Progenitor cell of endocrine pancreas (in vitro differentiated cells): ENCODE measurements at regions not wholly inside any gene's neighbourhood (a gene's known extent, or its start where the extent isn't known, plus 50 kb on each side); places are given as distances from the start of the nearest gene placed in this dataset.

Experiments
- DNase-seq: peaks from one replicate; pipeline ENCODE4 v3.0.0; 2021; ENCODE audit warnings: low spot score; ENCODE audit not compliant: unreplicated experiment
- H3K27ac Mint-ChIP-seq: 2 replicates; pipeline ENCODE4 v1.8.0; 2021; ENCODE audit warnings: mild to moderate bottlenecking, moderate library complexity, mixed read lengths
- H3K27me3 Mint-ChIP-seq: 2 replicates; pipeline ENCODE4 v1.8.0; 2021; ENCODE audit warnings: mixed read lengths
- H3K36me3 Mint-ChIP-seq: 2 replicates; pipeline ENCODE4 v1.8.0; 2022; ENCODE audit warnings: mixed read lengths; ENCODE audit not compliant: insufficient read depth
- H3K4me1 Mint-ChIP-seq: 2 replicates; pipeline ENCODE4 v1.8.0; 2021; ENCODE audit warnings: low read depth, mixed read lengths
- H3K4me3 Mint-ChIP-seq: 2 replicates; pipeline ENCODE4 v1.8.0; 2021; ENCODE audit warnings: low read depth, mild to moderate bottlenecking, moderate library complexity, mixed read lengths
- H3K9me3 Mint-ChIP-seq: 2 replicates; pipeline ENCODE4 v1.8.0; 2021; ENCODE audit warnings: low read depth, mixed read lengths
- CTCF ChIP-seq: fragments of 200-600 bp; sonication (generic); IDR thresholded peaks from one replicate; pipeline ENCODE4 v1.5.0; 2021; ENCODE audit warnings: antibody characterized with exemption, mild to moderate bottlenecking; ENCODE audit not compliant: unreplicated experiment

- Mint-ChIP-seq H3K27me3 (peaks cover 19% of the 10 kb centered on the region), H3K4me3 (no peak overlapping the region), H3K36me3 (no peaks in the 10 kb centered on the region), H3K27ac (no peak overlapping the region), H3K4me1 (no peaks in the 10 kb centered on the region), H3K9me3 (no peaks in the 10 kb centered on the region)
- DNase-seq, result no peak
- no peak for TF ChIP-seq CTCF
Observed at GRCh38 chr10:84675060-84675459, 346.7 kb downstream of the CCSER2 start.

DNA sequence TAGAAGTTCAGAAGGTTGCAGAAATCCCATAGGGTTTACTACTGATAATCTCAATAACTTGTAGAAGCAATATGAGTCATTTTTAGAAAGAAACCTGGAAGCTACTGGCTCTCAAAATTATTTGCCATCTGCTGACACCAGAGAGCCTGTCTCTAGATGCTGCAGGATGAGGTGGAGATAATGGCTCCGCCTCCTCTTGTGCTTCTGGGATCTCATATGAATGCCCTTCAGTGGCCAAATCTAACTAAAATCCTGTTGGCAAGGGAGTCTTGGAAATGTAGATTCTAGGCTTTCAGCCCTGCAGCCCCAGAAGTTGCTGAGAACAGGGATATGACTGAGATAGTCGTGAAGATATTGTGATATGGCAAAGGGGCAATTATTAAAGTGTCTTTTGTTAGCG lies 348.1 kb downstream of the CCSER2 start:
- DNase-seq, result no peak
- H3K4me1 Mint-ChIP-seq, result no peaks in the 10 kb centered on the region
- no peak overlapping the region for H3K4me3 Mint-ChIP-seq
- H3K9me3 Mint-ChIP-seq, result no peaks in the 10 kb centered on the region
- no peak overlapping the region for H3K27ac Mint-ChIP-seq
- TF ChIP-seq CTCF, result no peak
- peaks cover 9% of the 10 kb centered on the region for H3K27me3 Mint-ChIP-seq
- no peaks in the 10 kb centered on the region for H3K36me3 Mint-ChIP-seq

GRCh38 chr10:84681781-84682180 lies 353.4 kb downstream of the CCSER2 start:
- Mint-ChIP-seq H3K27ac (no peak overlapping the region), H3K4me1 (no peaks in the 10 kb centered on the region), H3K27me3 (no peaks in the 10 kb centered on the region), H3K4me3 (no peak overlapping the region), H3K9me3 (peaks cover 7% of the 10 kb centered on the region), H3K36me3 (no peaks in the 10 kb centered on the region)
- no peak for DNase-seq
- TF ChIP-seq CTCF, result no peak

DNA sequence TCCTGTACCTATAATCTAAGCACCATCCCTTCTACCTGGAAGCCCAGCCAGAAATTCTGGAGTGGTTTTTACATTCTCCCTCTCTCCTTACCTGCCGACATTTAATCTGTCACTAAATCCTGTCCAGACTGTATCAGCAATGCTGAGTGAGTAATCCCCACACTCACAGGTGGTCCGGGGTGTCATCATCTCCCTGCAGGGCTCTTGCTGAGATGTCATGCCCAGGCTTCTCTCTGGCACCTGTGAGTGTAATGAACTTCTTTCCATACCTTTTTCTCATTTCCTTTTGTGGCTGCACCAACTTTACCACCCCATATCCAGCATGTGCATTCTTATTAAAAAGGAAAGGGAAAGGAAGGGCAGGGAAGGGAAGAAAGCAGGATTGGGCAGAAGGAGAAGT lies 355.2 kb downstream of the CCSER2 start:
- Mint-ChIP-seq H3K4me1 (no peaks in the 10 kb centered on the region), H3K4me3 (no peak overlapping the region), H3K27ac (no peak overlapping the region), H3K27me3 (peaks cover 4% of the 10 kb centered on the region), H3K9me3 (peaks cover 7% of the 10 kb centered on the region), H3K36me3 (no peaks in the 10 kb centered on the region)
- no peak for DNase-seq
- TF ChIP-seq CTCF, result no peak

DNA sequence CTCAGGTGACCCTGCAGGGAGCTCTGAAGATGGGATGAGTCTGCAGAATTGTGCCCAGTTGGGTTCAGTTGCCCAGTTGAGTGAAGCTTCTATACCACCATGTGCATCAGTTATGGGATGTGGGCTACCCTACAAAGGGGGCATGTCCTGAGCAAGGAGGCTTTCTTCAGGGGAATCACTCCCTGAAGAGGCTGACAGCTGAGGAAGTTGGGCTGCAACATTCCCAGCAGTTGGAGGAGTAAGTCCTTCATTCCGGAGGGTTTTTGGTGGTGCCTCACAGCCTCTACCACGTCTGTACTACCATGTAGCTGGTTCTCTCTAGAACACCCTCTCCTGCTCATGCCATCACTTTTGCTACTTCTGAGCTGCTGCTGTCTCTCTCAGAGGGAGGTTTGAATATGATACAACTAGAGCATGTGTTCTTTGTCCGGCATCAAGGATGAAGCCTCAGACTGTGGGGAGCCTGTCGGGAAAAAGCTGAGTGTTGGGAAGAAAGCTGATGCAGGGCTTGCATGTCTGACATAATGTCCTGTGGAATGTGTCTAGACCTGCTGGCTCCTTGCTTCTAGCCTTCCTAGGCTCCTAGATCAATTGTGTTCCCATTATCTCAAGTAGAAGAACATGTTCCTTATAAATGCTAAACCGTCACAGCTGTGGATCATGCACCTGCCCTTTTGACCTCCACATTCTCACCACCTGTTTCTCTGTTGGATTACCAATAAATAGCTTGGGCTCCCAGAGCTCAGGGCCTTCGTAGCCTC lies 355.8 kb downstream of the CCSER2 start:
- H3K27ac Mint-ChIP-seq, result no peak overlapping the region
- no peak for DNase-seq
- no peaks in the 10 kb centered on the region for H3K4me1 Mint-ChIP-seq
- no peak overlapping the region for H3K4me3 Mint-ChIP-seq
- no peaks in the 10 kb centered on the region for H3K36me3 Mint-ChIP-seq
- peaks cover 4% of the 10 kb centered on the region for H3K27me3 Mint-ChIP-seq
- TF ChIP-seq CTCF, result no peak
- peaks cover 7% of the 10 kb centered on the region for H3K9me3 Mint-ChIP-seq
